OCI-LY7 (cell line): ENCODE measurements at regions not wholly inside any gene's neighbourhood (a gene's known extent, or its start where the extent isn't known, plus 50 kb on each side); places are given as distances from the start of the nearest gene placed in this dataset.

Experiments
- BruUV-seq: library from RNA; stranded (reverse); fragments of 400-500 nt; replicated peaks from 2 replicates; lab custom pipeline; 2021; lab: Mats Ljungman, UMichigan
- CTCF ChIA-PET: fragments of 300-600 bp; sonication (Branson Sonifier 250); formaldehyde crosslinking; loops from one replicate; lab custom pipeline; 2022; ENCODE audit warnings: antibody characterized with exemption; ENCODE audit not compliant: unreplicated experiment; lab: Charles Lee
- POLR2A ChIA-PET: fragments of 300-600 bp; sonication (Branson Sonifier 250); formaldehyde crosslinking; loops from one replicate; lab custom pipeline; 2022; ENCODE audit warnings: antibody characterized with exemption; lab: Charles Lee
- DNase-seq: peaks from one replicate; pipeline ENCODE4 v3.0.0-alpha.2; 2015; ENCODE audit warnings: low spot score
- H2AFZ ChIP-seq: fragments of 200-600 bp; sonication (generic), shearing (Covaris generic); 2 replicates; pipeline ENCODE4 v1.6.1; 2014; ENCODE audit warnings: mild to moderate bottlenecking, antibody characterized with exemption, low read length, moderate library complexity
- H3K27ac ChIP-seq: fragments of 200-600 bp; sonication (generic); 2 replicates; pipeline ENCODE4 v1.5.1; 2014; ENCODE audit warnings: mixed run types, low read depth, mild to moderate bottlenecking, moderate library complexity, low read length, inconsistent platforms; ENCODE audit not compliant: poor library complexity, severe bottlenecking
- H3K36me3 ChIP-seq: fragments of 200-600 bp; sonication (generic); 2 replicates; pipeline ENCODE4 v1.6.1; 2014; ENCODE audit warnings: mild to moderate bottlenecking, antibody characterized with exemption, low read length, moderate library complexity, mixed read lengths; ENCODE audit not compliant: insufficient read depth
- H3K4me1 ChIP-seq: fragments of 200-600 bp; sonication (generic); 2 replicates; pipeline ENCODE4 v1.5.1; 2014; ENCODE audit warnings: mild to moderate bottlenecking, low read length; ENCODE audit not compliant: insufficient read depth, poor library complexity, severe bottlenecking
- H3K4me2 ChIP-seq: fragments of 200-600 bp; sonication (generic); 2 replicates; pipeline ENCODE4 v1.6.1; 2014; ENCODE audit warnings: mild to moderate bottlenecking, low read length
- H3K4me3 ChIP-seq: fragments of 200-600 bp; sonication (generic); 2 replicates; pipeline ENCODE4 v1.5.1; 2014; ENCODE audit warnings: mild to moderate bottlenecking, low read depth, low read length; ENCODE audit not compliant: poor library complexity, severe bottlenecking
- H3K79me2 ChIP-seq: fragments of 200-600 bp; sonication (generic); 2 replicates; pipeline ENCODE4 v1.6.1; 2016; ENCODE audit warnings: low read depth, mild to moderate bottlenecking, low read length, moderate library complexity, mixed read lengths; ENCODE audit not compliant: insufficient read depth
- H3K9me2 ChIP-seq: fragments of 200-600 bp; sonication (generic); 2 replicates; pipeline ENCODE4 v1.6.1; 2016; ENCODE audit warnings: mild to moderate bottlenecking, low read length, mixed read lengths; ENCODE audit not compliant: insufficient read depth
- H3K9me3 ChIP-seq: fragments of 200-600 bp; sonication (generic); 2 replicates; pipeline ENCODE4 v1.6.1; 2014; ENCODE audit warnings: mild to moderate bottlenecking, mixed run types, low read length, mixed read lengths
- H4K20me1 ChIP-seq: fragments of 200-600 bp; sonication (generic); 2 replicates; pipeline ENCODE4 v1.6.1; 2014; ENCODE audit warnings: mild to moderate bottlenecking, antibody characterized with exemption, low read length, moderate library complexity, mixed read lengths; ENCODE audit not compliant: insufficient read depth
- CTCF ChIP-seq: fragments of 200-600 bp; sonication (generic); conservative IDR thresholded peaks from 2 replicates; pipeline ENCODE4 v1.5.1; 2014; ENCODE audit warnings: mild to moderate bottlenecking, antibody characterized with exemption, low read length, moderate library complexity, mixed read lengths
- EZH2phosphoT487 ChIP-seq: fragments of 200-600 bp; sonication (generic); IDR thresholded peaks from 2 replicates; pipeline ENCODE4 v1.6.1; 2018; ENCODE audit warnings: low read depth, borderline replicate concordance, mild to moderate bottlenecking, mixed run types, antibody characterized with exemption, low read length, moderate library complexity, mixed read lengths
- intact Hi-C: fragments of 100-400 bp; cut with micrococcal nuclease; formaldehyde crosslinking; loops from one replicate; pipeline ENCODE4 v1.10.0; 2022; ENCODE audit not compliant: unreplicated experiment

- no peaks in the 10 kb centered on the region for H3K79me2 ChIP-seq
- ChIA-PET POLR2A (no interaction called here), CTCF (no interaction called here)
- intact Hi-C loops, result no loop called here
- no peaks in the 10 kb centered on the region for H4K20me1 ChIP-seq
- H3K9me2 ChIP-seq, result no peaks in the 10 kb centered on the region
- no TSS peak for BruUV-seq
- H3K4me2 ChIP-seq, result no peak overlapping the region
- H3K36me3 ChIP-seq, result no peaks in the 10 kb centered on the region
- no peak overlapping the region for H2AFZ ChIP-seq
- H3K4me1 ChIP-seq, result no peaks in the 10 kb centered on the region
- no peak overlapping the region for H3K4me3 ChIP-seq
- DNase-seq, result no peak
- TF ChIP-seq EZH2phosphoT487 (no peak), CTCF (no peak)
- H3K9me3 ChIP-seq, result no peaks in the 10 kb centered on the region
- H3K27ac ChIP-seq, result no peak overlapping the region
These were observed 244.2 kb downstream of the EPM2A start for GRCh38 chr6:145491126-145491525.

GRCh38 chr6:145497006-145497405, 238.3 kb downstream of the EPM2A start:
- Histone ChIP-seq H3K9me3 (no peaks in the 10 kb centered on the region), H3K9me2 (no peaks in the 10 kb centered on the region), H4K20me1 (no peaks in the 10 kb centered on the region), H3K4me2 (no peak overlapping the region), H3K27ac (no peak overlapping the region), H2AFZ (no peak overlapping the region), H3K36me3 (no peaks in the 10 kb centered on the region), H3K4me3 (no peak overlapping the region), H3K4me1 (no peaks in the 10 kb centered on the region), H3K79me2 (no peaks in the 10 kb centered on the region)
- POLR2A ChIA-PET, result no interaction called here
- CTCF ChIA-PET, result no interaction called here
- DNase-seq, result no peak
- intact Hi-C loops, result no loop called here
- BruUV-seq, result no TSS peak
- no peak for TF ChIP-seq CTCF
- TF ChIP-seq EZH2phosphoT487, result no peak

GRCh38 chr6:145498425-145498824, 236.9 kb downstream of the EPM2A start:
- no peaks in the 10 kb centered on the region for H4K20me1 ChIP-seq
- no peak overlapping the region for H3K4me2 ChIP-seq
- no peak overlapping the region for H2AFZ ChIP-seq
- ChIA-PET POLR2A (no interaction called here), CTCF (no interaction called here)
- TF ChIP-seq EZH2phosphoT487 (no peak), CTCF (no peak)
- no peaks in the 10 kb centered on the region for H3K79me2 ChIP-seq
- no peak for DNase-seq
- H3K4me1 ChIP-seq, result no peaks in the 10 kb centered on the region
- H3K4me3 ChIP-seq, result no peak overlapping the region
- no peaks in the 10 kb centered on the region for H3K9me3 ChIP-seq
- no peaks in the 10 kb centered on the region for H3K9me2 ChIP-seq
- H3K27ac ChIP-seq, result no peak overlapping the region
- BruUV-seq, result no TSS peak
- no peaks in the 10 kb centered on the region for H3K36me3 ChIP-seq
- intact Hi-C loops, result no loop called here
